Naive B cell (primary cell): ENCODE measurements at regions not wholly inside any gene's neighbourhood (a gene's known extent, or its start where the extent isn't known, plus 50 kb on each side); places are given as distances from the start of the nearest gene placed in this dataset.

Source experiments
- ATAC-seq, 2 donors: fragments of 150-1000 bp; cut with Tn5 transposase; 2 replicates each; pipeline ENCODE4 v1.10.0; 2021; ENCODE audit warnings: low read depth in 2 of 2, mild to moderate bottlenecking in 2 of 2, moderate library complexity in 2 of 2
- DNase-seq: peaks from one replicate; pipeline ENCODE4 v3.0.0; 2022
- H3K27ac Mint-ChIP-seq, 6 donors: one replicate each; pipeline ENCODE4 v1.8.0; 2020 to 2022; ENCODE audit warnings: mild to moderate bottlenecking in 6 of 6, mixed read lengths in 6 of 6, moderate library complexity in 5 of 6, inconsistent platforms in 2 of 6
- H3K27me3 Mint-ChIP-seq, 3 donors: one replicate each; pipeline ENCODE4 v1.8.0; 2021 to 2022; ENCODE audit warnings: mixed read lengths in 3 of 3, mild to moderate bottlenecking in 1 of 3
- H3K36me3 Mint-ChIP-seq, 2 donors: one replicate each; pipeline ENCODE4 v1.8.0; 2020 to 2022; ENCODE audit warnings: mixed read lengths in 2 of 2, inconsistent platforms in 1 of 2, mild to moderate bottlenecking in 1 of 2
- H3K4me1 Mint-ChIP-seq, 3 donors: one replicate each; pipeline ENCODE4 v1.8.0; 2020 to 2022; ENCODE audit warnings: mixed read lengths in 3 of 3, inconsistent platforms in 1 of 3, mild to moderate bottlenecking in 1 of 3, moderate library complexity in 1 of 3
- H3K4me3 Mint-ChIP-seq, 8 donors: one replicate each; pipeline ENCODE4 v1.8.0; 2020 to 2022; ENCODE audit warnings: mild to moderate bottlenecking in 8 of 8, mixed read lengths in 8 of 8, moderate library complexity in 8 of 8, inconsistent platforms in 2 of 8
- H3K9me3 Mint-ChIP-seq, 7 donors: one replicate each; pipeline ENCODE4 v1.8.0; 2020 to 2022; ENCODE audit warnings: mixed read lengths in 7 of 7, mild to moderate bottlenecking in 5 of 7, inconsistent platforms in 2 of 7, moderate library complexity in 1 of 7

DNA sequence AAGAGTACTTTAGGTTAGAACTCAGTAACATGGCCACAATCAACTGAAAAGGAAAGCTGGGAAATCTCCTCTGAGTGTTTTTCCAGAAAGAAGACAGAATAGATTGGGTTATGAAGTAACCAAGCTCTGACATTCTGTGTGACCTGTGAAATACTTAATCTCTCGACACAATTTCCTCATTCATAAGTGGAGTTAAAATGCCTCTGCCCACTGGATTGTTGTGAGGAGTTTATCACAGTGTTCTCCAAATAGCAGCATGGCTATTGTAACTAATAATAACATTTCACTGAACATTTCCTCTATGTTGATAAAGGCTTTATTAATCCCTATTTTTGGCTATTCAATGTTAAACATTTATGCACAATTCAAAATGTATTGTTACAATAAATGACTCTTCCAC, 311.0 kb downstream of the GABRB2 start:
- Mint-ChIP-seq H3K27me3 (no peaks in the 10 kb centered on the region), H3K36me3 (no peaks in the 10 kb centered on the region), H3K4me1 (no peaks in the 10 kb centered on the region), H3K4me3 (no peak overlapping the region), H3K9me3 (peaks cover 0 to 5% (median 2%) of the 10 kb centered on the region in 7 donors), H3K27ac (no peak overlapping the region)
- DNase-seq (no peak), ATAC-seq (no peak)

DNA sequence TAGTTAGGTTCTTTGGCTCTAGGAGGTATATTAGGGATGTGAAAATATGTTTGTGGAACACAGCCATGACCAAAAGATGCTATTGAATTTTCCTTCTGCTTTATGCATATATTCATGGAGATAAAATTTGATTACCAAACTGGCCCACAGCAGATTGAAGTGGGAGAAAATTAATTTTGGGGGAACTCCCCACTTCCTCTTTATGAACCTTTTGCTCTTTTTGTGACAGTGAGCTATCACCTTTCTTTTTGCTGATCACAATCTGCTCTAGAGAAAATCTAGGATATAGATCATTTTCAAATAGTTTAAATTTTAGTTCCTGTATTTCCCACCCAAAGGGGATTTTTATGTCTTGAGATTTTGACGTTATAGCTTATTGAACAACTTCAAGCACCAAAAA, 313.0 kb downstream of the GABRB2 start:
- Mint-ChIP-seq H3K27me3 (no peaks in the 10 kb centered on the region), H3K36me3 (no peaks in the 10 kb centered on the region), H3K4me3 (no peak overlapping the region), H3K4me1 (no peaks in the 10 kb centered on the region), H3K27ac (no peak overlapping the region), H3K9me3 (peaks cover 0 to 5% (median 0%) of the 10 kb centered on the region in 7 donors)
- no peak for ATAC-seq
- DNase-seq, result no peak

DNA sequence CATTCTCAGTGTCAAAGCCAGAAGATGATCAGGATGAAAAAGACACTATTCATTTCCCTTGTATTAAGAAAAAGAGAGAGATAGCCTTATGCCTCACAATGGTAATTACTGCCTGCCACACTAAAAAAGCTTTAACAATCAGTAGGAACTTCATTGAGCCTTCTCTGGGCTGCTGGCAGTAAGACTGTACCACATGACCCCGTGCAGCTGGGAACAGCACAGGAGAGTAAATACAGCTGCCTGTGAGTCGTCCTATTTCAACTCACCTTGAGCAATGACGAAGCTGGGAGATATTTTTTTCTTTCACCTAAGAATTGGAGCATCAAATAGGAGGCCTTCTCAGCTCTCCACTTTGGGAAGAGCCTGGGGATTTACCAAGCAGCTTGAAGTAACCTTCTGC, 316.3 kb downstream of the GABRB2 start:
- H3K27ac Mint-ChIP-seq, result no peak overlapping the region
- H3K9me3 Mint-ChIP-seq, result peaks cover 0 to 5% (median 0%) of the 10 kb centered on the region in 7 donors
- H3K27me3 Mint-ChIP-seq, result no peaks in the 10 kb centered on the region
- ATAC-seq, result no peak
- H3K4me3 Mint-ChIP-seq, result no peak overlapping the region
- no peaks in the 10 kb centered on the region for H3K4me1 Mint-ChIP-seq
- DNase-seq, result no peak
- no peaks in the 10 kb centered on the region for H3K36me3 Mint-ChIP-seq

DNA sequence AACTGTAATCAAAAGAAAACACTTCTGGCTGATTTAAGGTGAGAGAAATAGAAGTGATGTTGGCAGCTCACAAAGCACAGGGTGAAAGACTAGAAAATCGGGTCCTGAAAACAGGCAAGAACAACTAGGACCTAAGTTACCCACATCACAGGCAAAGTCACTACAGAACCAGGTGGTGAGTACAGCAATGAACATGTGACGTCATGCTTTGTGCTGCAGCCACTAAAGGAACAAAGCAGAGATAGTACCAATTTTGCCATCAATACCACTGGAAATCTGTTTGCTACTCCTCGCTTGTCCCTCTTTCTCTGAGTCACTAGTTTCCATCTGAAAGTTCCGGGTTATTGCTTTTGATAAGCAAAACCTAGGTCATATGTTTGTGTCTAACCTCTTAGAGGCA, 326.7 kb downstream of the GABRB2 start:
- DNase-seq, result no peak
- H3K36me3 Mint-ChIP-seq, result no peaks in the 10 kb centered on the region
- H3K4me3 Mint-ChIP-seq, result no peak overlapping the region
- no peak overlapping the region for H3K27ac Mint-ChIP-seq
- H3K4me1 Mint-ChIP-seq, result no peaks in the 10 kb centered on the region
- peaks cover 0 to 8% (median 4%) of the 10 kb centered on the region in 7 donors for H3K9me3 Mint-ChIP-seq
- no peaks in the 10 kb centered on the region for H3K27me3 Mint-ChIP-seq
- no peak for ATAC-seq

DNA sequence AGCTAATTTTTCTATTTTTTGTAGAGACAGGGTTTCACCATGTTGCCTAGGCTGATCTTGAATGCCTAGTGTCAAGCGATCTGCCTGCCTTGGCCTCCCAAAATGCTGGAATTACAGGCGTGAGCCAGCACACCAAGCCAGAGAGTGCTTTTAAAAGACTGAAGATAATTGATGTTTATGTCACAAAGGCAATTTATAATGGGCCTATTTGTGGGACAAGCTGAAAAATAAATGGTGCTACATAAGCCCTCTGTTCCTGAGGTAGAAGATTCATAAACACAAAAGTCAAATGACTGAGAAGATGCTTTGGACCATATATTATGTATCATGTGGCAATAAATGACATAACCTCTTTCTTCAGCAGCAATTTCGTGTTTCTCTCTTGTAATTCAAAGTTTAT, 329.6 kb downstream of the GABRB2 start:
- DNase-seq (no peak), ATAC-seq (no peak)
- H3K36me3 Mint-ChIP-seq, result no peaks in the 10 kb centered on the region
- H3K9me3 Mint-ChIP-seq, result peaks cover 0 to 11% (median 3%) of the 10 kb centered on the region in 7 donors
- no peaks in the 10 kb centered on the region for H3K4me1 Mint-ChIP-seq
- no peak overlapping the region for H3K27ac Mint-ChIP-seq
- no peak overlapping the region for H3K4me3 Mint-ChIP-seq
- H3K27me3 Mint-ChIP-seq, result no peaks in the 10 kb centered on the region

DNA sequence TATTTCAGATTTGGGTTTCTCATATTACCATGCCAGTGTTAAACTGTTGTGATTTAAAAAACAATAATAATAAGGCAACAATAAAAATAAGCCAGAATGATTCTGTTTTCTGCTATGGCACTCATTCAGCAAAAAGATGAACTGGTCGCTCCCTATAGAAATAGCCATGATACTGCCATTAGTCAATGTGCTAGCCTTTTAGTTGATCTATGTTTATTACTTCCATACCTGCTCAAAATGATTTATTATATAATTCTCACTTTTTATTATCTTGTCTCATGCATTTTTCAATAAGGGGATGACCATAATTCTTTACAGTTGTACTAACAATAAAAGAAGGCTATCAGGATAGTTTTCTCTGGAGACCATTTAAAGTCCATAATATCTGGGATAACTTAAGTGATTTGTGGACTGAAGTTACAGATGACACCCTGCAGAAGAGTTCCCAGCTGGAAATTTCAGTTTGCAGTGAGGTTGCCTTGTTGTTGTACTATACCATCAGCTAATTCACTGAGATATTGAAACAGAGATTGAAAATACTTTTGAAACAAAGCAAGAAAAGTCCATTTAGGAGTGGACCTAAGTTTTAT, 334.3 kb downstream of the GABRB2 start:
- DNase-seq, result no peak
- Mint-ChIP-seq H3K36me3 (no peaks in the 10 kb centered on the region), H3K27ac (no peak overlapping the region), H3K27me3 (no peaks in the 10 kb centered on the region), H3K4me3 (no peak overlapping the region), H3K4me1 (no peaks in the 10 kb centered on the region), H3K9me3 (peaks cover 0 to 6% (median 3%) of the 10 kb centered on the region in 7 donors)
- ATAC-seq, result no peak

DNA sequence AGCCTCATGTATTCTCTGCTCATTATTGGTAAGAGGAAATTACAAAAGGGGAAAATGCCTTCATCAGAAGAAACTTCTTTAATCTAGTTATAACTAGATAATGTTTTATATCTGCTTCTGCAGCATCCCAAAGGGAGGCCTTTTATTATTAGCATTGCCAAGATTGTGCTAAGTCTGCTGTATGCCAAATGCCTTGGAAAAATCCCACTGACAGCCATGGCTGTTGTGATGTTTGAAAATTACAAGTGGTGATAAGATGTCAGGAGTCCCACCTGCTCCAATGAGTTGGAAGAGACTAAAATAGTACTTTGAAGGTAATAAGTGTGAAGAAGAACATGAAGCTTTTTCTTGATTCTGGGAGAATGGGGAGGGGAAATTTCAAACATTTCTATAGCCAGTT, 345.0 kb downstream of the GABRB2 start:
- H3K4me3 Mint-ChIP-seq, result no peak overlapping the region
- no peak for ATAC-seq

DNA sequence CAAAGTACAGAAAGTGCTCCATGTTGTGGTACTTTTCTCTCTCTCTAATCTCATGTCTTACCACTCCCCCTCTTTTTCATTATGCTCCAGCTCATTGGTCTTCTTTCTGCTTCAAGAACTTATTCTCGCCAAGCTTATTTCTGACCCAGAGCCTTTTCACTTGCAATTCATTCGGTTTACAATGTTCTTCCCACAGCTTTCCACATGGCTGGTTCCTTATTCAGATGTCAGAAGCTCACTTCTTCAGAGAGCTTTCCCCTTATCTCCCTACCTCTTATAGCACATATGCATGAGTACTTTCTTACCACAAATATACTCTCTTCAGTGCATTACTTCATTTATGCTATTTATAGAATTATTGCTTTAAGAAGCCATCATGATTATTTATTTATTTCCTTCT, 338.8 kb upstream of the ATP10B start:
- no peaks in the 10 kb centered on the region for H3K27me3 Mint-ChIP-seq
- peak overlapping the region in 1 of 6 donors; percentile 28 for H3K27ac Mint-ChIP-seq
- ATAC-seq, result no peak
- peak overlapping the region in 1 of 8 donors; percentile 45 for H3K4me3 Mint-ChIP-seq
- no peaks in the 10 kb centered on the region for H3K4me1 Mint-ChIP-seq
- H3K36me3 Mint-ChIP-seq, result no peaks in the 10 kb centered on the region
- peaks cover 0 to 2% (median 0%) of the 10 kb centered on the region in 7 donors for H3K9me3 Mint-ChIP-seq
- no peak for DNase-seq

More for the DNA sequence above, 345.0 kb downstream of the GABRB2 start:
- Mint-ChIP-seq H3K9me3 (peaks cover 3 to 26% (median 9%) of the 10 kb centered on the region in 7 donors), H3K27ac (no peak overlapping the region), H3K36me3 (no peaks in the 10 kb centered on the region), H3K4me1 (no peaks in the 10 kb centered on the region), H3K27me3 (peaks cover 0 to 3% (median 0%) of the 10 kb centered on the region in 3 donors)
- no peak for DNase-seq

DNA sequence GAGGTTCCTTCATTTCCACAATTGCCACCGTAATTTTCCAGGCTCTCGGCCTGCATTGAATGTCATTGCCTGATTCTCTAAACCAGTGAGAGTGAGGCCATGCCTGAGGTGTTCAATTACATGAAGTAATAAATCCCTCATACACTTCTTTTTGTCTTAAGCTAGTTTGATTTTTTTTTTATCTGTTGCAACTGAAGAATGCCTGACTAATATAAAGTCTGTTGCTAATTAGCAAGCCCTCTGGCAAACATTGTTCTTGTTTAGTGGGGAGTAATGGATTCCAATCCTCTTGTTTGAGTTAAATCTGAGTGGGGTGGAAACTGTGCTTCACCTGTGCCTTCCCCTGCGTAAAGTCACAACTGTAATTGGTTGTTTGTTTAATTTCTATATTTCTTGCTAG, 338.1 kb upstream of the ATP10B start:
- ATAC-seq, result no peak
- Mint-ChIP-seq H3K9me3 (peaks cover 0 to 3% (median 0%) of the 10 kb centered on the region in 7 donors), H3K27me3 (no peaks in the 10 kb centered on the region)

DNA sequence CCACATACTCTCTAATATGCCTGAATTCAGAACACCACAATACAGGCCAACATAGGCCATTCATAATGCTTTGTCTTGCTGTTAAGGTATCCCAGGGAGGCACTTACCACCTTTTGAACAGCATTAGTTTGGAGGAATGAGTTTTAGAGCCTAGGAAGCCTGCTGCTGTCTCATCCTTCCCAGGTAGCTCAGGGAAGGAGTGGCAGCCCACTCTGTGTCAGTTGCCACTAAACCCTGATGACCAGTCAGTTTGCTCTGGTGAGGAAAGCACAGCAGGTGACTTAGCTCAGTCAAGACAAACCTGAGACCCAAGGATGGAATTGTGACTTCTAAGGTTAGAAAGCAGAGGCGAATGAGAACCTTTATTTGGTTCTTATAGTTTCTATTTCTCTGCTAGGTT, 337.4 kb upstream of the ATP10B start:
- H3K27me3 Mint-ChIP-seq, result no peaks in the 10 kb centered on the region
- H3K36me3 Mint-ChIP-seq, result no peaks in the 10 kb centered on the region
- H3K4me1 Mint-ChIP-seq, result no peaks in the 10 kb centered on the region
- no peak for DNase-seq
- no peak overlapping the region for H3K27ac Mint-ChIP-seq
- no peak overlapping the region for H3K4me3 Mint-ChIP-seq
- H3K9me3 Mint-ChIP-seq, result peaks cover 0 to 3% (median 0%) of the 10 kb centered on the region in 7 donors
- no peak for ATAC-seq

More for the DNA sequence above, 338.1 kb upstream of the ATP10B start:
- Mint-ChIP-seq H3K4me1 (no peaks in the 10 kb centered on the region), H3K36me3 (no peaks in the 10 kb centered on the region), H3K27ac (no peak overlapping the region), H3K4me3 (no peak overlapping the region)
- no peak for DNase-seq

DNA sequence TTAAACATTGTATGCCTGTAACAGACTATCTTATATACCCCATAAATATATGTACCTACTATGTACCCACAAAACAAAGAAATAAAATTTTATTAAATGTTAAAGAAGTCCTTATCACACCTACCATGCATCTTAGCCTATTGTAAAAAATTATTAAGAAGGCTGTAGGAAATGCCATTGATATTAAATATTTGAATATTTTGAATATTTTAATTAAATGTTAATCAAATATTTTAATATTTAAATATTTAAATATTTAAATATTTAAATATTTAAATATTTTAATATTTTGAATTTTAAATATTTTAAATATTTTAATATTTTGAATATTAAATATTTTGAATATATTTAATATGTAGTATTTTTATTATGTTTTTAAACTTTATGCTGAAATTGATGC, 331.5 kb upstream of the ATP10B start:
- Mint-ChIP-seq H3K27ac (no peak overlapping the region), H3K4me3 (no peak overlapping the region), H3K4me1 (no peaks in the 10 kb centered on the region), H3K9me3 (peaks cover 0 to 5% (median 1%) of the 10 kb centered on the region in 7 donors), H3K27me3 (peaks cover 0 to 6% (median 4%) of the 10 kb centered on the region in 3 donors), H3K36me3 (no peaks in the 10 kb centered on the region)
- ATAC-seq, result no peak
- DNase-seq, result no peak

DNA sequence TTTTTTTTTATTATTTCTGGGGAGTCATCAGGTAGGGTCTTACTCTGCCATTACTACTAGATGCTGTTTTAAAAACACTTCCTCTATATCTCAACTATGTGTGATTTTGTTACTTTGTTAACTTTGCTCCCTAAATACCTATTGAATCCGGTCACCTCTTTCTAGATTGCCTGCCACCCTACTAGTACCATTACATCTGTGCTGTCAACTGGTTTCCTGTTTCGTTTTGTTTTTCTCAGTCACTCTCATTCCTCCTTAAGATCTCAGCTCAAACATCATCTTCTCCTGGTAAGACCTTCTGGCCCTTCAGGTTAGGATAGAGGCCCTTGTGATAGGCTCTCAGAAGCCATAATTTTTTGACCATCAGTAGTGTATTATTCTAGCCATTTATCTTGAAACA, 324.2 kb upstream of the ATP10B start:
- DNase-seq (no peak), ATAC-seq (no peak)
- Mint-ChIP-seq H3K36me3 (no peaks in the 10 kb centered on the region), H3K4me1 (no peaks in the 10 kb centered on the region), H3K27me3 (peaks cover 0 to 6% (median under 1%) of the 10 kb centered on the region in 3 donors), H3K27ac (no peak overlapping the region), H3K9me3 (peaks cover 0 to 4% (median 0%) of the 10 kb centered on the region in 7 donors), H3K4me3 (no peak overlapping the region)

DNA sequence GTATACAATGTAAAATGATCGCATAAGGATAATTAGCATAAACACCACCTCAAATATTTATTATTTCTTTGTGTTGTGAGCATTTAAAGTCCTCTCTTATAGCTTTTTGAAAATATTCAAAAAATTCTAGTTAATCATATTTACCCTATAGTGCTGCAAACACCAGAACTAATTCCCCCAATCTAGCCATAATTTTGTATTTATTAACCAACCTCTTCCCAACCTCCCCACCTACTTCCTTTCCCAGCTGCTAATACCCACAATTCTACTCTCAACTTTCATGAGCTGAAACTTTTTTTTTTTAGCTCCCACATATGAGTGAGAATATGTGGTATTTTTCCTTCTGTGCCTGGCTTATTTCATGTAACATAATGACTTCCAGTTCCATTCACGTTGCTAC, 317.8 kb upstream of the ATP10B start:
- H3K27ac Mint-ChIP-seq, result no peak overlapping the region
- DNase-seq (no peak), ATAC-seq (no peak)
- peaks cover 0 to 8% (median 3%) of the 10 kb centered on the region in 7 donors for H3K9me3 Mint-ChIP-seq
- no peaks in the 10 kb centered on the region for H3K4me1 Mint-ChIP-seq
- H3K27me3 Mint-ChIP-seq, result no peaks in the 10 kb centered on the region
- no peak overlapping the region for H3K4me3 Mint-ChIP-seq
- H3K36me3 Mint-ChIP-seq, result no peaks in the 10 kb centered on the region

DNA sequence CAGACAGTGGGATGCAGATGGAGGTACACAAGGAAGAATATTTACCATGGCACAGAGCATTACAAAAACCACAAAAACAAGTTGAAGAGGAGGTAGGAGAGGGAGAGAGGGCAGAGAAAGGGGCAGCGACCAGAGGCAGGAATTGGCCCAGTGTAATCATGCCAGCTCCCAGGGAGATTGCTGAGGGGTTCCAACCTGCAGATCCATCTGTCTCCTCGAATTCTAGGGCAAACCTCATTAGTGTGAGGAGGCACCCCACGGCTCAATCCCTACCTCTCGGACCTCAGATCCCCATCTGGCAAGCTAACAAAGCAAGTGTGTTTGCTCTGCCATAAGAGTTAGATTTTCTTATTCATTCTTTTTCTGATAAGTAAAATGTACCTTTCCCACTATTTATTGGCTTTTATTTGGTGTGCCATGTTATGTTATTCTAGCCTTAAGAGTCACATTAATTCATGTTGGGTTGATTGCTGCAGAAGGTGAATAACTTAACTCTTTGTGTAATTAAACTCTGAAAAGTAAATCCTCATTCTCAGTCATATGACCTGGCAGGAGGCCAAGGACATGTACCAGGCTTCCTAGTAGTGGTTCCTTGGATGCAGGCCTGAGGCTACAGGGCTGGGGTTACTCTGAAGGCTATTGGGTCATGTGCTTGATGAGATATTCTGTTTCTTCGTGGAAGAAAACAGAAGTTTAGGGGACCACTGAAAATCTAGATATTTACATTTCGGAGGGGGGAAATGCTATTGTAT, 315.2 kb upstream of the ATP10B start:
- DNase-seq (no peak), ATAC-seq (no peak)
- Mint-ChIP-seq H3K27me3 (no peaks in the 10 kb centered on the region), H3K27ac (peak overlapping the region in 1 of 6 donors; percentile 75), H3K4me1 (no peaks in the 10 kb centered on the region), H3K9me3 (peaks cover 0 to 11% (median 4%) of the 10 kb centered on the region in 7 donors), H3K4me3 (no peak overlapping the region), H3K36me3 (no peaks in the 10 kb centered on the region)
